Prostate gland (tissue), 2 donors: ENCODE measurements at regions not wholly inside any gene's neighbourhood (a gene's known extent, or its start where the extent isn't known, plus 50 kb on each side); places are given as distances from the start of the nearest gene placed in this dataset.

Experiments
- CTCF ChIP-seq, 4 experiments: fragments of 200-600 bp in 2 of 4; fragments of 450-650 bp in 2 of 4; sonication (generic) in 2 of 4; IDR thresholded peaks; 1 replicate in 3 of 4; 2 replicates in 1 of 4; pipeline ENCODE4 v1.5.1; 2016 to 2019; ENCODE audit warnings: antibody characterized with exemption in 4 of 4, mild to moderate bottlenecking in 2 of 4, moderate library complexity in 2 of 4
- POLR2A ChIP-seq: fragments of 450-650 bp; IDR thresholded peaks from one replicate; pipeline ENCODE4 v1.6.1; 2016; ENCODE audit warnings: antibody characterized with exemption, mild to moderate bottlenecking

DNA sequence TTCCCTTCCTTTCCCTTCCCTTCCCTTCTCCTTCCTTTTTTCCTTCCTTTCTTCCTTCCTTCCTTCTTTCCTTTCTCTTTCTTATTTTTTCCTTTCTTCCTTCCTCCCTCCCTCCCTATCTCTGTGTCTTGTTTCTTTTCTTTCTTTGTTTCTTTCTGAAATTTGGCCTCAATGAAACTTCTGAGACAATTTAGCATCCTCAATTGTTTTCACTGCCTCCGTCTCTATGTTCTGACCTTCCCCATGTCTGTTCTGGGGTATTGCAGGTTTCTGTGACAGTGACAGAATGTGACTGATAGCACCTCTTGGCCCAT, 81.7 kb upstream of the PAX1 start:
- TF ChIP-seq CTCF (IDR thresholded peaks at IDR 0.05) (no peak), POLR2A (no peak)
